H1 (cell line): ENCODE measurements at regions not wholly inside any gene's neighbourhood (a gene's known extent, or its start where the extent isn't known, plus 50 kb on each side); places are given as distances from the start of the nearest gene placed in this dataset.

Experiments used
- CTCF ChIA-PET: fragments of 300-600 bp; sonication (Branson Sonifier 250); formaldehyde crosslinking; loops from one replicate; lab custom pipeline; 2021; ENCODE audit not compliant: partially characterized antibody; lab: Charles Lee
- POLR2A ChIA-PET: fragments of 300-600 bp; sonication (Branson Sonifier 250); formaldehyde crosslinking; loops from one replicate; lab custom pipeline; 2021; ENCODE audit warnings: inconsistent platforms; ENCODE audit not compliant: partially characterized antibody; lab: Charles Lee
- DNase-seq, 2 experiments: peaks; one replicate each; pipeline versions ENCODE4 v3.0.0 to v3.0.0-alpha.2; 2010 to 2022; ENCODE audit warnings: low spot score in 2 of 2, low read depth in 1 of 2, mixed read lengths in 1 of 2
- FAIRE-seq: peaks from 2 replicates; lab custom pipeline; 2011; peaks lifted over from hg19 to GRCh38; lab: Jason Lieb, UNC
- H2AFZ ChIP-seq: 2 replicates; pipeline ENCODE4 v1.8.1; 2012; ENCODE audit warnings: low read length, inconsistent platforms
- H2AK5ac ChIP-seq: 2 replicates; pipeline ENCODE4 v1.6.1; 2013; ENCODE audit warnings: low read depth, low read length
- H2BK120ac ChIP-seq: replicated peaks from 2 replicates; pipeline ENCODE3; 2013; ENCODE audit warnings: low read depth, low read length, inconsistent platforms
- H2BK12ac ChIP-seq: 2 replicates; pipeline ENCODE4 v1.6.1; 2013; ENCODE audit warnings: low read depth, low read length
- H2BK15ac ChIP-seq: 2 replicates; pipeline ENCODE4 v1.6.1; 2013; ENCODE audit warnings: low read length
- H2BK20ac ChIP-seq: 2 replicates; pipeline ENCODE4 v1.6.1; 2013; ENCODE audit warnings: low read length
- H2BK5ac ChIP-seq: 2 replicates; pipeline ENCODE4 v1.6.1; 2013; ENCODE audit warnings: low read depth, low read length
- H3K14ac ChIP-seq: 2 replicates; pipeline ENCODE4 v1.6.1; 2013; ENCODE audit warnings: inconsistent platforms; ENCODE audit not compliant: insufficient read length
- H3K18ac ChIP-seq: 2 replicates; pipeline ENCODE4 v1.6.1; 2013; ENCODE audit warnings: low read length; ENCODE audit errors: extremely low read depth
- H3K23ac ChIP-seq: 2 replicates; pipeline ENCODE4 v1.6.1; 2013; ENCODE audit warnings: inconsistent platforms; ENCODE audit not compliant: insufficient read length
- H3K23me2 ChIP-seq: 2 replicates; pipeline ENCODE4 v1.6.1; 2013; ENCODE audit warnings: low read depth, low read length
- H3K27ac ChIP-seq: 2 replicates; pipeline ENCODE4 v1.6.1; 2011; ENCODE audit warnings: low read depth, low read length, inconsistent platforms
- H3K27me3 ChIP-seq, 4 experiments: replicated peaks in 1 of 4; 1 replicate in 1 of 4; 2 replicates in 3 of 4; pipeline versions ENCODE4 v1.6.1 to v1.8.1; 2011 to 2013; ENCODE audit warnings: low read length in 3 of 4, mild to moderate bottlenecking in 3 of 4, inconsistent platforms in 2 of 4, mixed read lengths in 2 of 4, moderate library complexity in 1 of 4; ENCODE audit not compliant: control insufficient read depth in 3 of 4, insufficient read depth in 3 of 4; ENCODE audit errors: extremely low read depth in 1 of 4
- H3K36me3 ChIP-seq, 4 experiments: 2 replicates each; pipeline versions ENCODE4 v1.6.1 to v1.8.1; 2011 to 2013; ENCODE audit warnings: mild to moderate bottlenecking in 4 of 4, low read length in 3 of 4, moderate library complexity in 2 of 4, control low read depth in 1 of 4, inconsistent platforms in 1 of 4; ENCODE audit not compliant: insufficient read depth in 4 of 4, control insufficient read depth in 2 of 4
- H3K4ac ChIP-seq: replicated peaks from 2 replicates; pipeline ENCODE3; 2013; ENCODE audit warnings: low read length, low read depth, mixed read lengths, inconsistent platforms; ENCODE audit not compliant: insufficient read length
- H3K4me1 ChIP-seq, 4 experiments: replicated peaks in 1 of 4; 1 replicate in 1 of 4; 2 replicates in 3 of 4; pipeline versions ENCODE4 v1.6.1 to v1.8.1; 2011 to 2013; ENCODE audit warnings: low read length in 3 of 4, inconsistent platforms in 2 of 4, mixed read lengths in 1 of 4; ENCODE audit not compliant: insufficient read depth in 4 of 4, control insufficient read depth in 3 of 4
- H3K4me2 ChIP-seq, 2 experiments: 2 replicates each; pipeline versions ENCODE4 v1.6.1 to v1.8.1; 2011 to 2013; ENCODE audit warnings: low read depth in 2 of 2, low read length in 2 of 2, control low read depth in 1 of 2, inconsistent platforms in 1 of 2, mild to moderate bottlenecking in 1 of 2; ENCODE audit not compliant: insufficient read depth in 1 of 2
- H3K4me3 ChIP-seq, 4 experiments: fragments of 200-600, 300-600 bp in 1 of 4; sonication (generic), shearing (Covaris generic), sonication (Bioruptor Twin) in 1 of 4; 2 replicates each; pipeline versions ENCODE4 v1.5.1 to v1.8.1; 2011 to 2016; ENCODE audit warnings: low read length in 4 of 4, low read depth in 3 of 4, control low read depth in 2 of 4, inconsistent platforms in 2 of 4, mild to moderate bottlenecking in 2 of 4, mixed read lengths in 1 of 4, moderate library complexity in 1 of 4; ENCODE audit not compliant: insufficient read depth in 2 of 4; ENCODE audit errors: extremely low read depth in 1 of 4
- H3K56ac ChIP-seq: replicated peaks from 2 replicates; pipeline ENCODE3; 2013; ENCODE audit warnings: low read depth, mild to moderate bottlenecking, mixed read lengths, low read length, inconsistent platforms; ENCODE audit not compliant: insufficient read length
- H3K79me1 ChIP-seq: 2 replicates; pipeline ENCODE4 v1.6.1; 2013; ENCODE audit warnings: low read depth, low read length, control low read depth
- H3K79me2 ChIP-seq, 2 experiments: 2 replicates each; pipeline versions ENCODE4 v1.6.1 to v1.8.1; 2012 to 2013; ENCODE audit warnings: low read length in 2 of 2, mild to moderate bottlenecking in 2 of 2, inconsistent platforms in 1 of 2; ENCODE audit not compliant: insufficient read depth in 2 of 2, control insufficient read depth in 1 of 2
- H3K9ac ChIP-seq, 4 experiments: replicated peaks in 1 of 4; 1 replicate in 1 of 4; 2 replicates in 3 of 4; pipeline versions ENCODE4 v1.6.1 to v1.8.1; 2011 to 2013; ENCODE audit warnings: low read depth in 3 of 4, low read length in 3 of 4, control low read depth in 2 of 4, mild to moderate bottlenecking in 2 of 4, moderate library complexity in 2 of 4, inconsistent platforms in 1 of 4; ENCODE audit errors: extremely low read depth in 1 of 4
- H3K9me3 ChIP-seq, 2 experiments: 2 replicates each; pipeline versions ENCODE4 v1.6.1 to v1.8.1; 2012 to 2013; ENCODE audit warnings: mild to moderate bottlenecking in 2 of 2, moderate library complexity in 2 of 2, control low read depth in 1 of 2, inconsistent platforms in 1 of 2, low read depth in 1 of 2, low read length in 1 of 2, mixed read lengths in 1 of 2; ENCODE audit not compliant: insufficient read depth in 2 of 2
- H4K20me1 ChIP-seq, 2 experiments: replicated peaks in 1 of 2; 2 replicates each; pipeline versions ENCODE3 to v1.8.1; 2011 to 2013; ENCODE audit warnings: inconsistent platforms in 2 of 2, low read length in 2 of 2, mild to moderate bottlenecking in 1 of 2; ENCODE audit not compliant: insufficient read depth in 2 of 2, control insufficient read depth in 1 of 2
- H4K5ac ChIP-seq: 2 replicates; pipeline ENCODE4 v1.6.1; 2013; ENCODE audit warnings: low read length, low read depth, mixed read lengths, inconsistent platforms; ENCODE audit not compliant: insufficient read length
- H4K8ac ChIP-seq: 2 replicates; pipeline ENCODE4 v1.8.0; 2013; ENCODE audit warnings: mild to moderate bottlenecking, moderate library complexity, low read length, inconsistent platforms; ENCODE audit not compliant: insufficient read depth; ENCODE audit errors: extremely low read depth
- H4K91ac ChIP-seq: replicated peaks from 2 replicates; pipeline ENCODE3; 2013; ENCODE audit warnings: low read length, mixed read lengths, inconsistent platforms; ENCODE audit not compliant: insufficient read length
- ASH2L ChIP-seq: fragments of 200-600, 300-600 bp; sonication (generic); IDR thresholded peaks from one replicate; pipeline ENCODE4 v1.7.1; 2017; ENCODE audit warnings: low read length
- GABPA ChIP-seq: IDR thresholded peaks from 2 replicates; pipeline ENCODE4 v1.6.1; 2011; ENCODE audit warnings: mild to moderate bottlenecking, low read length, moderate library complexity, borderline replicate concordance; ENCODE audit not compliant: insufficient read depth
- KDM1A ChIP-seq: fragments of 200-600, 300-600 bp; sonication (generic); IDR thresholded peaks from 2 replicates; pipeline ENCODE4 v1.7.1; 2016; ENCODE audit warnings: mild to moderate bottlenecking, low read length, borderline replicate concordance
- RBBP5 ChIP-seq: IDR thresholded peaks from 2 replicates; pipeline ENCODE4 v1.7.1; 2012; ENCODE audit warnings: low read depth, mild to moderate bottlenecking, inconsistent platforms, low read length, moderate library complexity, borderline replicate concordance
- RXRA ChIP-seq: IDR thresholded peaks from 2 replicates; pipeline ENCODE4 v1.6.1; 2011; ENCODE audit warnings: low read depth, mild to moderate bottlenecking, low read length, moderate library complexity; ENCODE audit not compliant: insufficient read depth
- SIX5 ChIP-seq: IDR thresholded peaks from 2 replicates; pipeline ENCODE4 v1.6.1; 2011; ENCODE audit warnings: mild to moderate bottlenecking, low read depth, low read length
- SRF ChIP-seq: IDR thresholded peaks from 2 replicates; pipeline ENCODE4 v1.6.1; 2011; ENCODE audit warnings: mild to moderate bottlenecking, low read depth, low read length, moderate library complexity
- WGBS, 2 experiments: shearing (Covaris generic) in 1 of 2; methylation state at CpG; one replicate each; pipeline versions ENCODE4 v1.1.6 to v1.1.7; 2013 to 2015; ENCODE audit warnings: low lambda C conversion rate in 2 of 2, mixed read lengths in 2 of 2, inconsistent platforms in 1 of 2, low coverage in 1 of 2, missing lambda C conversion rate in 1 of 2; ENCODE audit not compliant: insufficient replicate concordance in 2 of 2, insufficient coverage in 1 of 2, insufficient read length in 1 of 2; ENCODE audit errors: extremely low coverage in 1 of 2, missing lambda C conversion rate in 1 of 2; 5-methylcytosine and 5-hydroxymethylcytosine counted together

- Histone ChIP-seq H3K9ac (no peak overlapping the region), H3K14ac (no peak overlapping the region), H3K23me2 (no peaks in the 10 kb centered on the region), H3K9me3 (no peaks in the 10 kb centered on the region), H3K79me1 (no peaks in the 10 kb centered on the region)
- TF ChIP-seq KDM1A (no peak), ASH2L (no peak), SIX5 (no peak), SRF (no peak), GABPA (no peak), RBBP5 (no peak), RXRA (no peak)
- TF ChIP-seq, all 59 proteins: peak for 0
- Histone ChIP-seq H3K56ac (no peak overlapping the region), H3K4ac (no peak overlapping the region), H2BK12ac (no peak overlapping the region), H3K4me2 (no peak overlapping the region), H2BK120ac (no peak overlapping the region), H3K79me2 (no peaks in the 10 kb centered on the region), H3K4me1 (peaks cover 0 to 5% (median 0%) of the 10 kb centered on the region in 4 experiments; a peak in 3 of 7 replicates), H2AFZ (no peak overlapping the region), H2AK5ac (no peak overlapping the region), H3K36me3 (no peaks in the 10 kb centered on the region), H4K8ac (no peak overlapping the region), H3K4me3 (no peak overlapping the region), H3K27ac (no peak overlapping the region), H4K91ac (no peak overlapping the region), H4K5ac (no peak overlapping the region), H2BK20ac (no peak overlapping the region), H2BK5ac (no peak overlapping the region), H3K23ac (no peak overlapping the region), H3K18ac (no peak overlapping the region), H4K20me1 (no peaks in the 10 kb centered on the region), H2BK15ac (no peak overlapping the region), H3K27me3 (no peaks in the 10 kb centered on the region)
- DNase-seq, result no peak
- CTCF ChIA-PET, result no interaction called here
- WGBS, 2 experiments, result 81% methylated on average over 2 of the region's 2 CpGs; no CpG with 5 or more reads in 1 of the 2 experiments
- no peak for FAIRE-seq
- POLR2A ChIA-PET, result no interaction called here
Measured at GRCh38 chr12:92073094-92073493, 72.6 kb downstream of the BTG1 start.
